ENCODE measurements at regions not wholly inside any gene's neighbourhood (a gene's known extent, or its start where the extent isn't known, plus 50 kb on each side); places are given as distances from the start of the nearest gene placed in this dataset.

DNA sequence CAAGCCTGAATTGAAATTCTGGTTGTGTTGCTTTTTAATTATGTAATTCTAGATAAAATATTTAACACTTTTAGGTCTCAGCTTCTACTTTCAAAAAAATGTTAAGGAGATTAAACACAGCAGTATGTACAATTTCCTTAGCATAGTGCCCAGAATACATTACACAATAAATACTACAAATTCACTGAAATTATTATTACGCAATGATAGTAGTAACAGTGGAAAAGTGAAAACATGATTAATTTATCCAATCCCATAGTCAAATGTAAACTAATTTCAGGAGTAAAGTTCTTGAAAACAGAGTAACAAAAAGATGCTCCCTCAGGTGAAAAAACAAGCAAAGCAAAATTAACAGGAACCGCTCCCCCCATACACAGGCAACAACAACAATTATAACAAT is 1915.4 kb downstream of the STIM2 start:
- no peak for FAIRE-seq
- Histone ChIP-seq H3K4me2 (no peak overlapping the region), H3K9me3 (no peaks in the 10 kb centered on the region), H3K4me3 (no peak overlapping the region), H3K27ac (no peak overlapping the region), H3K4me1 (no peaks in the 10 kb centered on the region)
- ChIA-PET CTCF (no interaction called here), POLR2A (no interaction called here)
- 57% methylated on average over 2 of the region's 2 CpGs for WGBS (ENCODE audit: missing lambda C conversion rate)
- no peak for ATAC-seq
- no peak for DNase-seq (ENCODE audit: low read depth in 1 of 2, low spot score in 1 of 2)
- no peak for TF ChIP-seq RNF2 (IDR thresholded peaks at IDR 0.05; ENCODE audit: borderline replicate concordance, low read depth)
- no peak for TF ChIP-seq MYC (IDR thresholded peaks at IDR 0.05; ENCODE audit: borderline replicate concordance, low read length)
- no peak for TF ChIP-seq PHF8 (IDR thresholded peaks at IDR 0.05; ENCODE audit: borderline replicate concordance, low read depth)
- TF ChIP-seq HOXB13 (CRISPR knock-in tag; IDR thresholded peaks at IDR 0.05; ENCODE audit: low read depth): no peak
- no peak for TF ChIP-seq FOSB (CRISPR knock-in tag; IDR thresholded peaks at IDR 0.05)
- TF ChIP-seq JUNB (IDR thresholded peaks at IDR 0.05): no peak
- TF ChIP-seq PBX3 (IDR thresholded peaks at IDR 0.05): no peak
- no peak for TF ChIP-seq USF2 (IDR thresholded peaks at IDR 0.05)
- no peak for TF ChIP-seq JUN (IDR thresholded peaks at IDR 0.05)
- no peak for TF ChIP-seq SREBF2 (IDR thresholded peaks at IDR 0.05)
- TF ChIP-seq, protein P1, sequence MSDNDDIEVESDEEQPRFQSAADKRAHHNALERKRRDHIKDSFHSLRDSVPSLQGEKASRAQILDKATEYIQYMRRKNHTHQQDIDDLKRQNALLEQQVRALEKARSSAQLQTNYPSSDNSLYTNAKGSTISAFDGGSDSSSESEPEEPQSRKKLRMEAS (IDR thresholded peaks at IDR 0.05): no peak
- TF ChIP-seq ZSCAN20 (CRISPR knock-in tag; IDR thresholded peaks at IDR 0.05): no peak
- no peak for TF ChIP-seq CBX8 (IDR thresholded peaks at IDR 0.05)

- POLR2A ChIA-PET: no interaction called here
- no peak overlapping the region for H3K4me2 ChIP-seq
- FAIRE-seq: no peak
- H3K27ac ChIP-seq: no peak overlapping the region
- CTCF ChIA-PET: no interaction called here
- H3K4me1 ChIP-seq: no peaks in the 10 kb centered on the region
- no peak for ATAC-seq
- H3K9me3 ChIP-seq: no peaks in the 10 kb centered on the region
- no peak overlapping the region for H3K4me3 ChIP-seq
- TF ChIP-seq SMC3 (IDR thresholded peaks at IDR 0.05) (no peak), MAFK (IDR thresholded peaks at IDR 0.05; ENCODE audit: partially characterized antibody) (peak; percentile 15), HOXB5 (CRISPR knock-in tag; IDR thresholded peaks at IDR 0.05) (no peak), HEYL (CRISPR knock-in tag; IDR thresholded peaks at IDR 0.05) (no peak)
- no peak for DNase-seq (ENCODE audit: low read depth in 1 of 2, low spot score in 1 of 2)
Measured at GRCh38 chr4:28784188-28784587, 1923.5 kb downstream of the STIM2 start.

DNA sequence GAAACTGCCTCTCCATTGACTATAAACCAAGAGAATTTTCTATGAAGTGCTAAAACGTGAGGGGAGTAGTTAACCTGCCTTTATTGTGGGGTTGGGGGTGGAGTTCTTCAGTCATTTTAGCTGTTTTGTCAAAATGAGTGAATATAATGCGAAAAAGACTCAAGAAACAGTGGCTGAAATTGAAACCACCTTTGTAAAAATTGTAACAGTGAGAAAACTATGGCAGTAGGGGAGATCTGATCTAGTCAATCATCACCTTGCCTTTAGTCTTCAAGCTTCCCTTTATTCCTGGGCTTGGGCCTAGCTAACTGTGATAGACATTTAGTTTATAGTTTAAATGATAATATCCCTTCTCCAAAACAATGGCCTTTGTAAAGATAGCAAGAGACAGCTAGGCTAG is 1927.3 kb downstream of the STIM2 start:
- H3K4me3 ChIP-seq: no peak overlapping the region
- DNase-seq (ENCODE audit: low read depth in 1 of 2, low spot score in 1 of 2) (no peak), FAIRE-seq (no peak), ATAC-seq (no peak)
- no peaks in the 10 kb centered on the region for H3K4me1 ChIP-seq
- H3K4me2 ChIP-seq: no peak overlapping the region
- H3K27ac ChIP-seq: no peak overlapping the region
- CTCF ChIA-PET: no interaction called here
- 0% methylated on average over 2 of the region's 2 CpGs for WGBS (ENCODE audit: missing lambda C conversion rate)
- POLR2A ChIA-PET: no interaction called here
- no peaks in the 10 kb centered on the region for H3K9me3 ChIP-seq
- TF ChIP-seq, protein P2, sequence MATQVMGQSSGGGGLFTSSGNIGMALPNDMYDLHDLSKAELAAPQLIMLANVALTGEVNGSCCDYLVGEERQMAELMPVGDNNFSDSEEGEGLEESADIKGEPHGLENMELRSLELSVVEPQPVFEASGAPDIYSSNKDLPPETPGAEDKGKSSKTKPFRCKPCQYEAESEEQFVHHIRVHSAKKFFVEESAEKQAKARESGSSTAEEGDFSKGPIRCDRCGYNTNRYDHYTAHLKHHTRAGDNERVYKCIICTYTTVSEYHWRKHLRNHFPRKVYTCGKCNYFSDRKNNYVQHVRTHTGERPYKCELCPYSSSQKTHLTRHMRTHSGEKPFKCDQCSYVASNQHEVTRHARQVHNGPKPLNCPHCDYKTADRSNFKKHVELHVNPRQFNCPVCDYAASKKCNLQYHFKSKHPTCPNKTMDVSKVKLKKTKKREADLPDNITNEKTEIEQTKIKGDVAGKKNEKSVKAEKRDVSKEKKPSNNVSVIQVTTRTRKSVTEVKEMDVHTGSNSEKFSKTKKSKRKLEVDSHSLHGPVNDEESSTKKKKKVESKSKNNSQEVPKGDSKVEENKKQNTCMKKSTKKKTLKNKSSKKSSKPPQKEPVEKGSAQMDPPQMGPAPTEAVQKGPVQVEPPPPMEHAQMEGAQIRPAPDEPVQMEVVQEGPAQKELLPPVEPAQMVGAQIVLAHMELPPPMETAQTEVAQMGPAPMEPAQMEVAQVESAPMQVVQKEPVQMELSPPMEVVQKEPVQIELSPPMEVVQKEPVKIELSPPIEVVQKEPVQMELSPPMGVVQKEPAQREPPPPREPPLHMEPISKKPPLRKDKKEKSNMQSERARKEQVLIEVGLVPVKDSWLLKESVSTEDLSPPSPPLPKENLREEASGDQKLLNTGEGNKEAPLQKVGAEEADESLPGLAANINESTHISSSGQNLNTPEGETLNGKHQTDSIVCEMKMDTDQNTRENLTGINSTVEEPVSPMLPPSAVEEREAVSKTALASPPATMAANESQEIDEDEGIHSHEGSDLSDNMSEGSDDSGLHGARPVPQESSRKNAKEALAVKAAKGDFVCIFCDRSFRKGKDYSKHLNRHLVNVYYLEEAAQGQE (IDR thresholded peaks at IDR 0.05): no peak
- TF ChIP-seq, protein P3, sequence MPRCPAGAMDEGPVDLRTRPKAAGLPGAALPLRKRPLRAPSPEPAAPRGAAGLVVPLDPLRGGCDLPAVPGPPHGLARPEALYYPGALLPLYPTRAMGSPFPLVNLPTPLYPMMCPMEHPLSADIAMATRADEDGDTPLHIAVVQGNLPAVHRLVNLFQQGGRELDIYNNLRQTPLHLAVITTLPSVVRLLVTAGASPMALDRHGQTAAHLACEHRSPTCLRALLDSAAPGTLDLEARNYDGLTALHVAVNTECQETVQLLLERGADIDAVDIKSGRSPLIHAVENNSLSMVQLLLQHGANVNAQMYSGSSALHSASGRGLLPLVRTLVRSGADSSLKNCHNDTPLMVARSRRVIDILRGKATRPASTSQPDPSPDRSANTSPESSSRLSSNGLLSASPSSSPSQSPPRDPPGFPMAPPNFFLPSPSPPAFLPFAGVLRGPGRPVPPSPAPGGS (IDR thresholded peaks at IDR 0.05): no peak
- no peak for TF ChIP-seq MAZ (IDR thresholded peaks at IDR 0.05; ENCODE audit: borderline replicate concordance, low read depth, low read length)
- TF ChIP-seq CHD2 (IDR thresholded peaks at IDR 0.05; ENCODE audit: low read length, partially characterized antibody): no peak
- TF ChIP-seq RARB (CRISPR knock-in tag; IDR thresholded peaks at IDR 0.05): no peak
- no peak for TF ChIP-seq PHF8 (IDR thresholded peaks at IDR 0.05; ENCODE audit: borderline replicate concordance, low read depth)
- no peak for TF ChIP-seq CHD4 (IDR thresholded peaks at IDR 0.05; ENCODE audit: borderline replicate concordance)
- TF ChIP-seq POLR2A (IDR thresholded peaks at IDR 0.05; ENCODE audit: low read length): no peak
- TF ChIP-seq EHMT2 (IDR thresholded peaks at IDR 0.05; ENCODE audit: low read depth): no peak
- no peak for TF ChIP-seq ZFP36 (IDR thresholded peaks at IDR 0.05; ENCODE audit: borderline replicate concordance, partially characterized antibody)
- TF ChIP-seq NFE2L2 (conservative IDR thresholded peaks at IDR 0.05; ENCODE audit: low read length): no peak
- no peak for TF ChIP-seq FOSB (CRISPR knock-in tag; IDR thresholded peaks at IDR 0.05)
- TF ChIP-seq CEBPB (IDR thresholded peaks at IDR 0.05): no peak
- TF ChIP-seq ZSCAN20 (CRISPR knock-in tag; IDR thresholded peaks at IDR 0.05): no peak
- TF ChIP-seq NPAS2 (CRISPR knock-in tag; IDR thresholded peaks at IDR 0.05; ENCODE audit: borderline replicate concordance): no peak
